WERI-Rb-1 (cell line): ENCODE measurements at regions not wholly inside any gene's neighbourhood (a gene's known extent, or its start where the extent isn't known, plus 50 kb on each side); places are given as distances from the start of the nearest gene placed in this dataset.

ENCODE experiments used
- DNase-seq: peaks from one replicate; pipeline ENCODE4 v3.0.0-alpha.2; 2020
- H3K27ac ChIP-seq: fragments of 250-450 bp; sonication (Bioruptor Pico); 2 replicates; pipeline ENCODE4 v1.5.1; 2020; ENCODE audit warnings: mild to moderate bottlenecking, moderate library complexity
- H3K27me3 ChIP-seq: fragments of 250-450 bp; sonication (Bioruptor Pico); 2 replicates; pipeline ENCODE4 v1.5.1; 2021; ENCODE audit warnings: mild to moderate bottlenecking, low read depth, moderate library complexity; ENCODE audit not compliant: insufficient read depth, severe bottlenecking
- H3K36me3 ChIP-seq: fragments of 250-450 bp; sonication (Bioruptor Pico); 2 replicates; pipeline ENCODE4 v1.5.1; 2020; ENCODE audit warnings: mild to moderate bottlenecking, moderate library complexity
- H3K4me3 ChIP-seq: 2 replicates; pipeline ENCODE4 v1.5.1; 2011; ENCODE audit warnings: low read depth, mild to moderate bottlenecking, control low read depth, low read length
- H3K9me3 ChIP-seq: fragments of 250-450 bp; sonication (Bioruptor Pico); 2 replicates; pipeline ENCODE4 v1.5.1; 2021; ENCODE audit warnings: mild to moderate bottlenecking, moderate library complexity; ENCODE audit not compliant: severe bottlenecking
- CTCF ChIP-seq: IDR thresholded peaks from 2 replicates; pipeline ENCODE4 v1.5.1; 2011; ENCODE audit warnings: low read depth, mild to moderate bottlenecking, control low read depth, inconsistent platforms, low read length

- Histone ChIP-seq H3K27me3 (no peaks in the 10 kb centered on the region), H3K9me3 (no peaks in the 10 kb centered on the region), H3K27ac (no peak overlapping the region), H3K4me3 (no peak overlapping the region), H3K36me3 (no peaks in the 10 kb centered on the region)
- TF ChIP-seq CTCF, result no peak
- DNase-seq, result no peak
Measured at GRCh38 chr4:124790471-124790870, 77.9 kb upstream of the ANKRD50 start.

- Histone ChIP-seq H3K4me3 (no peak overlapping the region), H3K9me3 (no peaks in the 10 kb centered on the region), H3K36me3 (no peaks in the 10 kb centered on the region), H3K27me3 (no peaks in the 10 kb centered on the region), H3K27ac (no peak overlapping the region)
- DNase-seq, result no peak
- no peak for TF ChIP-seq CTCF
Measured at GRCh38 chr4:124786634-124787033, 74.1 kb upstream of the ANKRD50 start.

- no peak for DNase-seq
- no peaks in the 10 kb centered on the region for H3K27me3 ChIP-seq
- no peak overlapping the region for H3K27ac ChIP-seq
- no peaks in the 10 kb centered on the region for H3K36me3 ChIP-seq
- no peak overlapping the region for H3K4me3 ChIP-seq
- TF ChIP-seq CTCF, result no peak
- H3K9me3 ChIP-seq, result no peaks in the 10 kb centered on the region
Measured at GRCh38 chr4:124785645-124786044, 73.1 kb upstream of the ANKRD50 start.

- Histone ChIP-seq H3K27ac (no peak overlapping the region), H3K36me3 (no peaks in the 10 kb centered on the region), H3K27me3 (no peaks in the 10 kb centered on the region), H3K9me3 (no peaks in the 10 kb centered on the region), H3K4me3 (no peak overlapping the region)
- no peak for TF ChIP-seq CTCF
- no peak for DNase-seq
Measured at GRCh38 chr4:124783847-124784246, 71.3 kb upstream of the ANKRD50 start.

GRCh38 chr4:124777007-124777406, 64.5 kb upstream of the ANKRD50 start:
- H3K4me3 ChIP-seq, result no peak overlapping the region
- DNase-seq, result no peak
- H3K9me3 ChIP-seq, result no peaks in the 10 kb centered on the region

More at GRCh38 chr4:124777007-124777406, 64.5 kb upstream of the ANKRD50 start:
- H3K27ac ChIP-seq, result no peak overlapping the region
- H3K36me3 ChIP-seq, result no peaks in the 10 kb centered on the region
- TF ChIP-seq CTCF, result no peak
- H3K27me3 ChIP-seq, result no peaks in the 10 kb centered on the region
